Inflammatory macrophage treated with lipopolysaccharide for 4 hours (primary cell): ENCODE measurements at regions not wholly inside any gene's neighbourhood (a gene's known extent, or its start where the extent isn't known, plus 50 kb on each side); places are given as distances from the start of the nearest gene placed in this dataset.

Source experiments
- DNase-seq: peaks from one replicate; pipeline ENCODE4 v3.0.0-alpha.2; 2020

GRCh38 chr10:78868861-78869260 lies 199.9 kb upstream of the ZMIZ1 start:
- DNase-seq = no peak

GRCh38 chr10:78869508-78870454 lies 199.0 kb upstream of the ZMIZ1 start:
- DNase-seq = no peak

GRCh38 chr10:78870458-78870857 lies 198.3 kb upstream of the ZMIZ1 start:
- DNase-seq = no peak

DNA sequence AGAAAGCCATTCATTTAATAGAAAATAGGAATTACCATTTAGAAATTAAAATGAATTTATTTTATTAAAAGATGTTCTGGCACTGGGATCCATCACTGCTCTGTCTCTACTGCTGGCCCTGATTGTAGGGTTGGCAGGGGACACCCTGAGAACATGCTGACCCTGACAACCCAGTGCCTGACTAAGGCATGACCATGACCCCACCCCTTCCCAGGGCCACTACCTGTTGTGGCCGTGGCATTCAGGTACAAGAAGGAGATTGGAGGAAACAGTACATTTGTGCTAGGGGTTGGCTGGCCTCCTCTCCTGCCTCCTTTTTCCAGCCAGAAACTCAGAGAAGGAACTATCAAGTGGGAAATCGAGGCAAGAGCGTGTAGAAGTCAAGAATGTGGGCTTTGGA lies 197.0 kb upstream of the ZMIZ1 start:
- DNase-seq = no peak

DNA sequence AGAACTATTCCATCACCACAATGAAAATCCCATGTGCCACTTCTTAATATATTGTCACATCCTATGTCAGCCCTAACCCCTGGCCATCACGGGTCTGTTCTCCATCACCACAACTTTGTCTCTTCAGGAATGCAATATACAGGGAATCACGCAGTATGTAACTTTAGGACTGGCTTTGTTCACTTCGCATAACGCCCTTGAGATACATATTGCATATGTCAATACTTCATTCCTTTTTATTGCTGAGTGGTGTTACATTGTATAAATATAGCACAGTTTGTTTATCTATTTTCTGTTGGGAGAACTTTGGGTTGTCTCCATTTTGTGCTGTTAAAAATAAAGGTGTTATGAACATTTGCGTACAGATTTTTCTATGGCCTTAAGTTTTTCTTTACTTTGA lies 195.4 kb upstream of the ZMIZ1 start:
- DNase-seq = no peak

GRCh38 chr10:78875331-78875877 lies 193.4 kb upstream of the ZMIZ1 start:
- no peak for DNase-seq

DNA sequence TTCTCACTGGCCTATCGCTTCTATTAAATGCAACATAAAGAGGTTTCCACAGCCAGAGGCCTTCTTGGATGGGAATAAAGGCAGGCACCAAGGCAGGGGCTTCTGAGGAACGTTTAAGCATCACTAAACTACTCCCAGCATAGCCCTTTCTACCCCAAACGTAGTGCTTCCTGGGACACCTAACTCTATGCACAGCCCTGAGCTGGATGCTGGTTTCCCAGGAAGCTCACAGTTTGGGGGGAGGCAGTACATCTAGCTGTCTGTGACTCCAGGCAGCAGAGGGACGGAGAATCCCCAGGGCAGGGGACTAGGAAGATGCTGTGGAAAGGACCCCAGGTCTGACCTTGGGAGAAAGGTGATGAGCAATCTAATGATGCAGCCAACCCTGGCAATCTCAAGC lies 192.8 kb upstream of the ZMIZ1 start:
- no peak for DNase-seq

DNA sequence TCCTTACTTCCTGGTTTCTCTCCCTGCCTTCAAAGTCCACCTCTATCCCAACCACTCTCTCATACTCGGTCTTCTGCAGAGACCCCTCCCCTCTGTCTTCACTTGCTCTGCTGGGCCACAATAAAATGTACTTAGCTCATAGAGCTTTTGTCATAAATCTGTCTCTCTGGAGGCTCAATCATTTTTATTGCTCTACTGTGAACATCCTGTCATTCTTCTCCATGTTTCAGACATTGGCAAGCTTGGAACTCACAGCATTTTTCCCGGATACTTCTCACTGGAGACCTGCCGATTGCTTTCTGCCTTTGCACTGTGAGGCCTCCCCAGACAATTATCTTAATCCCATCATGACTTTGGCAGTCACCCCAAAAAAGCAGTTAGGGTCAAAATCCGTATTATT lies 192.3 kb upstream of the ZMIZ1 start:
- DNase-seq = no peak

DNA sequence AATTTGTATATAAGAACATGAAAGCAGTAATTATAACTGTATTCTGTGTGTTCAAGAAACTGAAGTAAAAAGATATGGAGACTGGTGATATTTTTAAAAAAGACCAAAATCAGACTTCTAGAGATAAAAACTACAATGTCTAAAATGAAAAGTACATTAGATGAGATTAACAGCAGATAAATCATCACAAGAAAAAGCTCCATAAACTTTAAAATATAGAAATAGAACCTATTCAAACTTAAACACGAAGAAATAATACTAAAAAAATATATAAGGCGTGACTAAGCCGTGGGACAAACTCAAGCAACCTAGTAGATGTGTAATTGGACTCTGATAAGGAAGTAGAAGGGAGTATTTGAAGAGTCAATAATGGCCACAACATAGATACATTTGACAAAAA lies 189.1 kb upstream of the ZMIZ1 start:
- no peak for DNase-seq

- no peak for DNase-seq
These were observed 182.6 kb upstream of the ZMIZ1 start for GRCh38 chr10:78886129-78886528.

GRCh38 chr10:78889536-78890063 lies 179.2 kb upstream of the ZMIZ1 start:
- DNase-seq = no peak

- no peak for DNase-seq
These were observed 178.3 kb upstream of the ZMIZ1 start for GRCh38 chr10:78890506-78890905.

DNA sequence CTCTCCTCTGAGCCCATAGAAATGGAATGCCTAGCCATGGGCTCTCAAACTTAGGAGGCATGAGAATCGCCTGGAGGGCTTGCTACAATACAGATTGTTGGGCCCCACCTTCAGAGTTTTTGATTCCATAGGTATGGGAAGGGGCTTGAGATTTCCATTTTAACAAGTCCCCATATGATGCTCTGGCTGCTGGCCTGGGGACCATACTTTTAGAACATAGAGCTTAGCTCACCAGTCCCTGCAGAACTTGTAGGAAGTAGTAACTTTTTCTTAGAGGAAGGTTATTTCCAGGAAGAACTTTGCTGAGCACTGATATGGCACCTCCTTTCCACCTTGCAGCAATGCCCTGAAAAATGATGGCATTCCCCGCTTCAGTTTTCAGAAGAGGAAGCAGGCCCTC lies 177.0 kb upstream of the ZMIZ1 start:
- peak; percentile 16 for DNase-seq

- peak; percentile 42 for DNase-seq
These were observed 176.2 kb upstream of the ZMIZ1 start for GRCh38 chr10:78892338-78893176.

- no peak for DNase-seq
These were observed 175.5 kb upstream of the ZMIZ1 start for GRCh38 chr10:78893217-78893616.

DNA sequence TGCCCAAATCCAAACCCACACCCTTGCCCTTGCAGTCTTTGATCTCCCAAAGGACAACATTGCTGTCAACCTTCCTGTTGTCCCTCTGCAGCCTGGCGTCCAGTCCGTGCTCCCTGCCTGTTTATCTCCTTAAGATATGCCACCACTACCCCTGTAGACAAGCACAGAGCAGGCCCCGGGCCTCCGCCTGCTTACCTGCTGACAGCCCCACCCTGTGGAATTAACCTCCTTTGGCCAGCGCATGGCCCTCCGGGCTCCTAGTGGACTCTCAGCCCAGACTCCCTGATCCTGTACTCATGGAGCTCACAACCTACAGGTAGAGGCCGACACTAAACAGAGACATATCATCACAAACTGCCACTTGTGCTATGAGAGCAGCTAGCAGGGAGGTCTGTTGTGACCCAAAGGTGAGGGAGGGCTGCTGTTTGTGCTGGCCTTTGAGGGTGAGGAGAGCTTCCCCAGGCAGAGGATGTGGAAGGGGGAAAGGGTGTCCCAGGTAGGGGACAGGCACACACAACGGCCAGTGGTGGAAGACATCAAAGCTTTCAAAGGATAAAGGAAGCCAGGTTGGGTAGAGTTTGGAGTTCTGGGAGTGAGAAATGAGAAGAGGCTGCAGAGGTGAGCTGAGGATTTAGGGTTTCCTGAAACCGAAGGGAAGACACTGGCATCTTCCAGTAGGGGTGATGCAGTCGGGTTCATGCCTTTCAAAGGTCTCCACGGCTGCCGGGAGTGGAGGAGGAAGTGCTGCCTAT lies 174.5 kb upstream of the ZMIZ1 start:
- no peak for DNase-seq

GRCh38 chr10:78894841-78895195 lies 173.9 kb upstream of the ZMIZ1 start:
- DNase-seq = no peak

- no peak for DNase-seq
These were observed 173.3 kb upstream of the ZMIZ1 start for GRCh38 chr10:78895469-78895868.

- DNase-seq = no peak
These were observed 172.4 kb upstream of the ZMIZ1 start for GRCh38 chr10:78896159-78896928.

GRCh38 chr10:78898341-78899097 lies 170.2 kb upstream of the ZMIZ1 start:
- no peak for DNase-seq

- DNase-seq = no peak
These were observed 169.5 kb upstream of the ZMIZ1 start for GRCh38 chr10:78899098-78899754.
